ENCODE measurements at regions not wholly inside any gene's neighbourhood (a gene's known extent, or its start where the extent isn't known, plus 50 kb on each side); places are given as distances from the start of the nearest gene placed in this dataset.

DNA sequence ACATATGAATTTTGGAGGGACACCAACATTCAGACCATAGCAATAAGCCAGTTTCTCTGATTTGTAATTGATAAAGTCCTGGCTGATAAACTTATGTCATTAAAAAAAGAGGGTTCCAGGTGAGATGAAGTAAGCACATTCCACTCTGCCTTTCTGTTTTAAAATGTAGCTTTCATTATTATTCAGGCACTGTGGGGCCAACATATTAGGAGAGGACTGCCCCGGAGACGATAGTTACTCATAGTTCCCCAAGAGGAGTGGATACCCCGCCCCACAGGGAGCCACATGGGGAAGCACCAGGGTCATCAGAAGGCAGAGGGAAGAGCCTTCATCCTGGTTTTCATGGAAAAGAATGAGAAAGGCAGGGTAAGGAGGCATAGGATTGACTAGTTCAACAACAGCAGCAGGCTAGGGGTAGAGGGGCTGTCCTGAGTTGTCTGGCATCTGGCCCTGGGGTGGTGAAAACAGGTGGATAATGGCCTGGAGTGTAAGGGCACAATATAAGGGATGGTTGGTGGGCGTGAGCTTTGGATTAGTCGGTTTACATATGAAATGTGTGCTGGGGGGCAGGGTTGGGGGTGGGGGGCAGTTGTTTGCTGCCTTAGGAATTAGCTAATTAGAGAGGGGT is 78.7 kb upstream of the PROK2 start:
- Histone ChIP-seq H3K27ac (no peak overlapping the region), H3K27me3 (ENCODE audit: insufficient read depth, low read depth) (no peaks in the 10 kb centered on the region), H3K4me1 (ENCODE audit: low read depth, poor library complexity, severe bottlenecking) (no peaks in the 10 kb centered on the region), H2AFZ (ENCODE audit: low read depth) (no peak overlapping the region), H3K79me2 (ENCODE audit: insufficient read depth, low read depth) (no peaks in the 10 kb centered on the region), H3K9ac (no peak overlapping the region), H3K4me2 (no peak overlapping the region), H3K4me3 (IDR thresholded peaks at IDR 0.05; ENCODE audit: insufficient read depth, low read depth, low read length) (no peak overlapping the region), H4K20me1 (ENCODE audit: insufficient read depth) (no peaks in the 10 kb centered on the region), H3K36me3 (ENCODE audit: insufficient read depth) (no peaks in the 10 kb centered on the region)
- TF ChIP-seq, protein P1, sequence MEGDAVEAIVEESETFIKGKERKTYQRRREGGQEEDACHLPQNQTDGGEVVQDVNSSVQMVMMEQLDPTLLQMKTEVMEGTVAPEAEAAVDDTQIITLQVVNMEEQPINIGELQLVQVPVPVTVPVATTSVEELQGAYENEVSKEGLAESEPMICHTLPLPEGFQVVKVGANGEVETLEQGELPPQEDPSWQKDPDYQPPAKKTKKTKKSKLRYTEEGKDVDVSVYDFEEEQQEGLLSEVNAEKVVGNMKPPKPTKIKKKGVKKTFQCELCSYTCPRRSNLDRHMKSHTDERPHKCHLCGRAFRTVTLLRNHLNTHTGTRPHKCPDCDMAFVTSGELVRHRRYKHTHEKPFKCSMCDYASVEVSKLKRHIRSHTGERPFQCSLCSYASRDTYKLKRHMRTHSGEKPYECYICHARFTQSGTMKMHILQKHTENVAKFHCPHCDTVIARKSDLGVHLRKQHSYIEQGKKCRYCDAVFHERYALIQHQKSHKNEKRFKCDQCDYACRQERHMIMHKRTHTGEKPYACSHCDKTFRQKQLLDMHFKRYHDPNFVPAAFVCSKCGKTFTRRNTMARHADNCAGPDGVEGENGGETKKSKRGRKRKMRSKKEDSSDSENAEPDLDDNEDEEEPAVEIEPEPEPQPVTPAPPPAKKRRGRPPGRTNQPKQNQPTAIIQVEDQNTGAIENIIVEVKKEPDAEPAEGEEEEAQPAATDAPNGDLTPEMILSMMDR (conservative IDR thresholded peaks at IDR 0.05; ENCODE audit: low read depth, low read length): no peak

DNA sequence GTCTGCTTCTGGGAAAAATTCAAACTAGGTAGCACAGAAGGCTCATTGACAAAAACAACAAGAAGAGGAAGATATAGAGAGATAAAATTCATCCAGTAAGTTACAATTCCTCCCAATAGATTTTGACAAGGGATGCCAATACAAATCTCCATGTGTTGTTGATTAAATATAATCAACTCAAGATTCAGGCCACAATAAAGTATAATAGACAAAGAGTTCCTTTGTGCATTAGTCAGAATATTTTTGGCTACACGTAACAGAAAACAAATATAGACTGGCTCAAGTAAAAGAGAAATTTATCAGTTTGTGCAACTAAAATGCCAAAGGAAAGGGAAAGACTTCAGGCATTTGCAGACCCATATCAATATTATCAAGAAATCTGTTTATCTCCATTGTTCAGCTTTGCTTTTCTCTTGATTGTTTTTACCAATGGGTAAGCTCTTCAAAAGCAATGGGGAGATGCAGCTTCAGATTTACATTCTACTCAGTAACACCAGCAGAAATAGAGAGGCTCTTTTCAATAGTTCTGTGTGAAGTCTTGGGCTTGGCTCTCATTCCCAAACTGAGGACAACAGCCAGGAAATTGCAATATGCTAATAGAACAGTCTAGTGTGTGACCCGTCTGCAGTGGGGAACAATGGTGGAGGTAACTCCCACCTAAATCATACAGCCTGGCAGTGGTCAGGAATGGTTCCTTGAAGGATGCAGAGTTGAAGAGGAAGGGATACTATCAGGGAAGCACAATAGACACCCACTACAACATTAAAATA is 77.6 kb upstream of the PROK2 start:
- no peak overlapping the region for H3K27ac ChIP-seq
- H2AFZ ChIP-seq (ENCODE audit: low read depth): no peak overlapping the region
- H3K4me3 ChIP-seq (IDR thresholded peaks at IDR 0.05; ENCODE audit: insufficient read depth, low read depth, low read length): no peak overlapping the region
- H3K79me2 ChIP-seq (ENCODE audit: insufficient read depth, low read depth): no peaks in the 10 kb centered on the region
- no peaks in the 10 kb centered on the region for H3K4me1 ChIP-seq (ENCODE audit: low read depth, poor library complexity, severe bottlenecking)
- H3K27me3 ChIP-seq (ENCODE audit: insufficient read depth, low read depth): no peaks in the 10 kb centered on the region
- no peak overlapping the region for H3K4me2 ChIP-seq
- no peak overlapping the region for H3K9ac ChIP-seq
- TF ChIP-seq, protein P1 (conservative IDR thresholded peaks at IDR 0.05; ENCODE audit: low read depth, low read length): no peak
- no peaks in the 10 kb centered on the region for H3K36me3 ChIP-seq (ENCODE audit: insufficient read depth)
- H4K20me1 ChIP-seq (ENCODE audit: insufficient read depth): no peaks in the 10 kb centered on the region

DNA sequence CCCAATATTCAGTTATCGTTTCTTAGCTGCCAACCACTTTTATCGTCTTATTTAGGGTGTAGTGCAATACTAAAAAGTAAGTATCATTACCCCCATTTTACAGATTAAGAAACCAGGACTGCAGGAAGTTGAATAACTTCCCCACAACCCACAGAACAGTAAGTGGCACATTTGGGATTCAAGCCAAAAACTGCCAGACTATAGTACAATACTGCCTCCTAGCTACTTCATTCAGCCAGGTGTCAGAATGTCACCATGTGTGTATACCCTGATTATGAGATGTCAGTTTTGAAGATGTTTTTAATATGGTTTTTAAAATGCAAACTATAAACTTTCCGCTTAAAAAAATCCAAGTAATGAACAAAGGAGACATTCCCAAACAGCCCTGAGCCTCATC is 74.2 kb upstream of the PROK2 start:
- Histone ChIP-seq H3K36me3 (ENCODE audit: insufficient read depth) (no peaks in the 10 kb centered on the region), H3K4me2 (no peak overlapping the region), H3K79me2 (ENCODE audit: insufficient read depth, low read depth) (no peaks in the 10 kb centered on the region), H3K27me3 (ENCODE audit: insufficient read depth, low read depth) (no peaks in the 10 kb centered on the region), H3K4me3 (IDR thresholded peaks at IDR 0.05; ENCODE audit: insufficient read depth, low read depth, low read length) (no peak overlapping the region), H2AFZ (ENCODE audit: low read depth) (no peak overlapping the region), H3K27ac (no peak overlapping the region), H3K9ac (no peak overlapping the region), H3K4me1 (ENCODE audit: low read depth, poor library complexity, severe bottlenecking) (no peaks in the 10 kb centered on the region), H4K20me1 (ENCODE audit: insufficient read depth) (no peaks in the 10 kb centered on the region)
- TF ChIP-seq, protein P1 (conservative IDR thresholded peaks at IDR 0.05; ENCODE audit: low read depth, low read length): no peak

DNA sequence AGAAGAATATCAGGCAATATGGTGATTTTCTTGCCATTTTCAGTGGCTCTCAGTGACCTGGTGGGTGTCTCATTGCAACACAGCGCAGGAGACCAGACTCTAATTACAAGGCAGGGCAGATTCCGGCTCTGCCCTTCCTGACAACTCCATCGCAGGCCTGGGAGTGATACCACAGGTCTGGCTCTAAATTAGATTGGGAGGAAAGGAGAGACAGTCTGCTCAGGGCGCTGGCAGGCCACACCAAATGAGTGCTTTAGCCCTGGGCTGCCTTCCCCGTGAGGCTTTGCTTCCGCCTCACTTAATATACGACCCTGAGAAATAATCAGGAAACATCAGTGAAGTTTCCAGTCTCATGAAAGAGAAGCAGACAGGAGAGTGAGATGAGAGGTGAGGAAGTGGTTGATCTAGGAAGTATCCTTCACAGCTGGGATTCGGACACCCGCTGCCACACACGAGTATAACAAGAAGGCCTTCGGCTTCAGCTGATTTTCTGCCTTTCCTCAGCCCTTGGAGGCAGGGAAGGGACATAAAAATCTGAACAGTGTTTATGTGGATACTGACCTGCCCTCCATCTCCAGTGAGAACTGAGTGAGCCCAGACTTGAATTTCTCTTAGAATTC is 73.7 kb upstream of the PROK2 start:
- no peak overlapping the region for H3K4me2 ChIP-seq
- no peak overlapping the region for H3K27ac ChIP-seq
- H3K4me1 ChIP-seq (ENCODE audit: low read depth, poor library complexity, severe bottlenecking): no peaks in the 10 kb centered on the region
- no peaks in the 10 kb centered on the region for H3K79me2 ChIP-seq (ENCODE audit: insufficient read depth, low read depth)
- no peaks in the 10 kb centered on the region for H3K36me3 ChIP-seq (ENCODE audit: insufficient read depth)
- TF ChIP-seq, protein P1 (conservative IDR thresholded peaks at IDR 0.05; ENCODE audit: low read depth, low read length): no peak
- H2AFZ ChIP-seq (ENCODE audit: low read depth): no peak overlapping the region
- H3K9ac ChIP-seq: no peak overlapping the region
- H3K27me3 ChIP-seq (ENCODE audit: insufficient read depth, low read depth): no peaks in the 10 kb centered on the region
- no peaks in the 10 kb centered on the region for H4K20me1 ChIP-seq (ENCODE audit: insufficient read depth)
- H3K4me3 ChIP-seq (IDR thresholded peaks at IDR 0.05; ENCODE audit: insufficient read depth, low read depth, low read length): no peak overlapping the region
